ENCODE measurements at regions not wholly inside any gene's neighbourhood (a gene's known extent, or its start where the extent isn't known, plus 50 kb on each side); places are given as distances from the start of the nearest gene placed in this dataset.

- no peaks in the 10 kb centered on the region for H3K79me2 ChIP-seq (ENCODE audit: control insufficient read depth in 1 of 2, insufficient read depth in 2 of 2, low read length in 2 of 2)
- 86% methylated on average over 4 of the region's 4 CpGs; no CpG with 5 or more reads in 1 of the 2 experiments for WGBS, 2 experiments (ENCODE audit: extremely low coverage in 1 of 2, insufficient coverage in 1 of 2, insufficient read length in 1 of 2, insufficient replicate concordance in 2 of 2, low coverage in 1 of 2, low lambda C conversion rate in 2 of 2, missing lambda C conversion rate in 1 of 2)
- no peak overlapping the region for H2BK12ac ChIP-seq (ENCODE audit: low read depth, low read length)
- H4K5ac ChIP-seq (ENCODE audit: insufficient read length, low read depth, low read length) = no peak overlapping the region
- no peak overlapping the region for H2BK120ac ChIP-seq (replicated peaks; ENCODE audit: low read depth, low read length)
- H3K4me1 ChIP-seq (replicated peaks in 1 of 4; ENCODE audit: control insufficient read depth in 3 of 4, insufficient read depth in 4 of 4, low read length in 3 of 4) = peaks cover 0 to 3% (median 0%) of the 10 kb centered on the region in 4 experiments; a peak in 1 of 7 replicates
- TF ChIP-seq E2F6 (IDR thresholded peaks at IDR 0.05) = no peak
- TF ChIP-seq POU5F1 (IDR thresholded peaks at IDR 0.05; ENCODE audit: low read depth, low read length) = no peak
- no peak for TF ChIP-seq SP2 (IDR thresholded peaks at IDR 0.05; ENCODE audit: low read length)
- no peak for TF ChIP-seq KDM1A (IDR thresholded peaks at IDR 0.05; ENCODE audit: borderline replicate concordance, low read length)
- no peak for TF ChIP-seq SP1 (IDR thresholded peaks at IDR 0.05; ENCODE audit: low read depth, low read length)
- TF ChIP-seq BRCA1 (IDR thresholded peaks at IDR 0.05; ENCODE audit: low read depth, low read length) = no peak
- TF ChIP-seq JUND (IDR thresholded peaks at IDR 0.05; ENCODE audit: low read length) = no peak
- no peak for TF ChIP-seq NANOG (IDR thresholded peaks at IDR 0.05; ENCODE audit: insufficient read depth, low read depth, low read length, poor library complexity, severe bottlenecking)
- no peak for TF ChIP-seq FOSL1 (IDR thresholded peaks at IDR 0.05; ENCODE audit: insufficient read depth, low read depth, low read length)
- no peak for TF ChIP-seq CBX8 (IDR thresholded peaks at IDR 0.05; ENCODE audit: borderline replicate concordance, low read depth, low read length)
- no peak for TF ChIP-seq POLR2AphosphoS5 (IDR thresholded peaks at IDR 0.05; ENCODE audit: low read depth, low read length)
- TF ChIP-seq BACH1 (IDR thresholded peaks at IDR 0.05; ENCODE audit: low read length) = no peak
- no peak for TF ChIP-seq GTF2F1 (IDR thresholded peaks at IDR 0.05; ENCODE audit: borderline replicate concordance, low read depth, low read length)
- H3K9me3 ChIP-seq (ENCODE audit: insufficient read depth in 2 of 2, low read depth in 1 of 2, low read length in 1 of 2) = no peaks in the 10 kb centered on the region
- no peak overlapping the region for H3K56ac ChIP-seq (replicated peaks; ENCODE audit: insufficient read length, low read depth, low read length)
- H4K20me1 ChIP-seq (replicated peaks in 1 of 2; ENCODE audit: control insufficient read depth in 1 of 2, insufficient read depth in 2 of 2, low read length in 2 of 2) = no peaks in the 10 kb centered on the region
- no peaks in the 10 kb centered on the region for H3K23me2 ChIP-seq (ENCODE audit: low read depth, low read length)
- no peak overlapping the region for H2BK5ac ChIP-seq (ENCODE audit: low read depth, low read length)
- H2AK5ac ChIP-seq (ENCODE audit: low read depth, low read length) = no peak overlapping the region
- DNase-seq (ENCODE audit: low read depth in 1 of 2, low spot score in 2 of 2) = no peak
- H3K27me3 ChIP-seq (replicated peaks in 1 of 4; ENCODE audit: control insufficient read depth in 3 of 4, extremely low read depth in 1 of 4, insufficient read depth in 3 of 4, low read length in 3 of 4) = peaks cover 0 to 1% (median 0%) of the 10 kb centered on the region in 4 experiments; a peak in 1 of 7 replicates
- no peak overlapping the region for H2BK15ac ChIP-seq (ENCODE audit: low read length)
- ChIA-PET POLR2A (ENCODE audit: partially characterized antibody) (no interaction called here), CTCF (ENCODE audit: partially characterized antibody) (interaction anchor here (0.9 to 1.4 kb wide), 2 partner anchors 11 to 96 kb away, joined by 3 to 6 read pairs; no protein-coding TSS in a partner anchor)
- no peak overlapping the region for H3K18ac ChIP-seq (ENCODE audit: extremely low read depth, low read length)
- no peak for FAIRE-seq
- H3K4me2 ChIP-seq (ENCODE audit: insufficient read depth in 1 of 2, low read depth in 2 of 2, low read length in 2 of 2) = no peak overlapping the region
- no peak overlapping the region for H3K23ac ChIP-seq (ENCODE audit: insufficient read length)
- H3K4ac ChIP-seq (replicated peaks; ENCODE audit: insufficient read length, low read depth, low read length) = no peak overlapping the region
- H2AFZ ChIP-seq (ENCODE audit: low read length) = no peak overlapping the region; the same call in 1 of the 2 replicates
- no peaks in the 10 kb centered on the region for H3K36me3 ChIP-seq (ENCODE audit: control insufficient read depth in 2 of 4, insufficient read depth in 4 of 4, low read length in 3 of 4)
- no peak overlapping the region for H3K4me3 ChIP-seq (ENCODE audit: extremely low read depth in 1 of 4, insufficient read depth in 2 of 4, low read depth in 3 of 4, low read length in 4 of 4)
- H3K9ac ChIP-seq (replicated peaks in 1 of 4; ENCODE audit: extremely low read depth in 1 of 4, low read depth in 3 of 4, low read length in 3 of 4) = no peak overlapping the region
- no peak overlapping the region for H3K27ac ChIP-seq (ENCODE audit: low read depth, low read length)
- no peak overlapping the region for H4K8ac ChIP-seq (ENCODE audit: extremely low read depth, insufficient read depth, low read length)
- no peak overlapping the region for H2BK20ac ChIP-seq (ENCODE audit: low read length)
- H3K79me1 ChIP-seq (ENCODE audit: low read depth, low read length) = no peaks in the 10 kb centered on the region
- H4K91ac ChIP-seq (replicated peaks; ENCODE audit: insufficient read length, low read length) = no peak overlapping the region
- H3K14ac ChIP-seq (ENCODE audit: insufficient read length) = no peak overlapping the region
Observed at GRCh38 chr7:41098402-41098801, 604.5 kb downstream of the INHBA start.
